AG09319 (cell line): ENCODE measurements at regions not wholly inside any gene's neighbourhood (a gene's known extent, or its start where the extent isn't known, plus 50 kb on each side); places are given as distances from the start of the nearest gene placed in this dataset.
A peak's percentile ranks its signal among the peaks of the same experiment; 100 is the strongest.

ENCODE experiments used
- DNase-seq: peaks from one replicate; pipeline ENCODE4 v3.0.0-alpha.2; 2010; ENCODE audit warnings: low read depth; ENCODE audit errors: extremely low read depth
- TF ChIP-seq, protein P1 (sequence below): IDR thresholded peaks from 2 replicates; pipeline ENCODE4 v1.5.1; 2011; ENCODE audit warnings: low read depth, mild to moderate bottlenecking, inconsistent platforms, low read length, moderate library complexity

DNA sequence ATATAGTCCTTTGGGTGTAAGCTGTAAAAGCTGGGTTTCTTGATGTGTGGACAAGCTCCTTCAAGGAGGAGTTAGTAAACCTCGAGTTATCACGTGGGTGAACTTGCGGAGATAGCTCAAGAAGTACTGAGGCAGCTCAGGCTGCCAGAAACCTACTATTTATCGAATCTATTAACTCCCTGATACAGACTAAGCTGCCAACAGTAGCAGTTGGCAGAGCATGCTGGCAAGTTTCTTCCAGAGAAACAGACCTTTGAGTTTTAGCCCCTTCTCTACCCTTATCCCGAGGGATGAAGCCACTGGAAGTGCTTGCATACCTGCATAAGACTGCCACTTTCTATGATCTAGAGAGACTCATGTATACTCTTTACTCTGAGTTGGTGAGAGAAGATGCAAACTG lies 624.5 kb upstream of the USP24 start:
- TF ChIP-seq, protein P1, sequence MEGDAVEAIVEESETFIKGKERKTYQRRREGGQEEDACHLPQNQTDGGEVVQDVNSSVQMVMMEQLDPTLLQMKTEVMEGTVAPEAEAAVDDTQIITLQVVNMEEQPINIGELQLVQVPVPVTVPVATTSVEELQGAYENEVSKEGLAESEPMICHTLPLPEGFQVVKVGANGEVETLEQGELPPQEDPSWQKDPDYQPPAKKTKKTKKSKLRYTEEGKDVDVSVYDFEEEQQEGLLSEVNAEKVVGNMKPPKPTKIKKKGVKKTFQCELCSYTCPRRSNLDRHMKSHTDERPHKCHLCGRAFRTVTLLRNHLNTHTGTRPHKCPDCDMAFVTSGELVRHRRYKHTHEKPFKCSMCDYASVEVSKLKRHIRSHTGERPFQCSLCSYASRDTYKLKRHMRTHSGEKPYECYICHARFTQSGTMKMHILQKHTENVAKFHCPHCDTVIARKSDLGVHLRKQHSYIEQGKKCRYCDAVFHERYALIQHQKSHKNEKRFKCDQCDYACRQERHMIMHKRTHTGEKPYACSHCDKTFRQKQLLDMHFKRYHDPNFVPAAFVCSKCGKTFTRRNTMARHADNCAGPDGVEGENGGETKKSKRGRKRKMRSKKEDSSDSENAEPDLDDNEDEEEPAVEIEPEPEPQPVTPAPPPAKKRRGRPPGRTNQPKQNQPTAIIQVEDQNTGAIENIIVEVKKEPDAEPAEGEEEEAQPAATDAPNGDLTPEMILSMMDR: no peak
- no peak for DNase-seq

DNA sequence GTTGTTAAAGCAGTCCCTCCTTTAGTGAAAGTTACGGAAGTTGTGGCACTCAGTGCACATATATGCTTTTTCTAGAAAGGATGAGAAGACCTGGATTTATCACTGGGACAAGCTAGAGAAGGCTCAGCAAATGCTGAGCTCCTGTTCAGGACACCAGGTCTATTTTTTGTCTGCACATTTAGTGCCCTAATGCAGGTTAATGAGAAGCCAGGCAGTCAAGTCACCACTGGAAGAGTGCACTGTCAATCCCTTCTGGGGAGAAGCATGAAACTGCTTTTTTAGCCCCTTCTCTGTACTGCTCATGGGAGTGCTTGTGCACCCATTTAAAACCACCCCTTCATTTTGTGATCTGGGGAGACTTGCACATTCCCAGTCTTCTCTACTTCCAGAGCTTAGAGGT lies 624.1 kb upstream of the USP24 start:
- TF ChIP-seq, protein P1: no peak
- no peak for DNase-seq

DNA sequence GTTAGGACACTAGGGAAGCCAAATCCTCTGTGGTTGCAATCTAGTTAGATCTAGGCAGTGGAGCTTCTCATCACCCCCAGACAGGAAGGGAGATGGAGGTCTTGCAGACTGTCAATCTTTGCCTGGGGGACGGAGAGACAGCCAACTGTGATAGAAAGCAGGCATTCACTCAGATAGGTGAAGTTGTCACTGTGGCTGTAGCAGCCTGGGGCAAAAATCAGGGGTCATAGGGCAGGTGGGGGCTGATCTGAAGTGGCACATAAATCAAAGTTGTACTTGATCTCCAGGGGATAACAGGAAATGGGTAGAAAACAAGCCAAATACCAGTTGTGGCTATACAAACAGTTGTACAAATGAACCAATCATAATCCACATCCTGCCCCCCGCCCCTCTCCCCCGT lies 620.9 kb upstream of the USP24 start:
- TF ChIP-seq, protein P1: no peak
- no peak for DNase-seq

DNA sequence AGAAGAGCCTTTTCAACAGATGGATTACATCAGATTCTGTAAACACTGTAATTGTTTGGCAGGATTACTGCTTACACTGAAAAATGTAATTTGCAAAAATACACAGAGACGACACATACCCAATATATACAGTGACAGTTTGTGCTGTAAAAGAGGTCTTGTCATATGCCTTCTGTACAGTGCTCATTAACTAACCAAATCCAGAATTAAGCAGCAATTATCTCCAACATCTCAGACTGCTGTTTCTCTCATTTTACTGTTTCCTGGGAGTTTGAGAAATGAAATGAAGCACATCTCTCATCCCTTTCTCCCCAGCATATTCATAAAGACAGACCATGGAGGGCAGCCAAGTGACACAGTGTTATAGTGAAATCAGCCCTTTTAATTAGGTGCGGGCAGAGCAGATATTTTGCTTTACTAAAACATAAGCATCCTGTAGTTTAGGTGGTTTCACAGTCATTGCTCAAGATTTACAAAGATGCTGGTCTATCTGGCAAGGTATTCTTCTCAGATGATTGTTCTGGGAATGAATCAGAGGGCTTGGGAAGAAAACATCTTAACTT lies 618.4 kb upstream of the USP24 start:
- peak; percentile 97 for DNase-seq
- TF ChIP-seq, protein P1: no peak

DNA sequence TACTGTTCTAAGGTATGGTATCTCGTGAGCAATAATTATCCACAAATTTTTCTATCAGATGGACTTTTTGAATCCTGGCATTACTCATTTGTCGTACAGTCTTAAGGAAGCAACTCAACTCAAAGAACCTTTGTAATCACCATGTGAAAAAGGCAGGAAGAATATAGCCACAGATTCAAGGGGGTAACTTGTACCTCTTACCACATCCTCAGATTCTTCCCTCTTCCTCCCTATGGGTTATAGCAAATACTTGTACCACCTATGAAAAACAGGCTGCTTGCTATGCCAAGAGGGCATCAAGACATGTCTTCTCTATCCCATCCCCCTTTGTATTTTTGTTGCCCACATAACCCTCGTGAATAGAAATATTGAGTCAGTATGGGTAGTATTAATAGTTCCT lies 616.6 kb upstream of the USP24 start:
- DNase-seq: no peak
- TF ChIP-seq, protein P1: no peak

DNA sequence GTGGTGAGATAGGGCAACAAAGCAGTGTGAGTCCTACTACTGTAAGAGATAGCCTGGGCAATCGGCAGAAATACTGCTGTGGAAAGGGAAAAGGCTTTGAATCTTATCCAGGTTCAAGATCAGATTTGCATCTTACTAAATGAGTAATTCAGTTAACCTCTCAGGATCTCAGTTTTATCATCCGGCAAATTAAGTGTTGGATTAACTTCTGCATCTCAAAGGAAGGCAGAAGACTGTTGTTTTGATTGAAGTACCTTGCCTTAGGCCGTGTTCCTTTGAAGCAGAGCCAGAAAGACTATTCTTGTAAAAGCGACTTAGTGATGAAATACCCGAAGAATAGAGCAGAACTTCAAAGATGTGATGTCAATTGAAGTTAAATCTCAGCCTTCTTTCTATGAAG lies 612.9 kb upstream of the USP24 start:
- TF ChIP-seq, protein P1: no peak
- no peak for DNase-seq

DNA sequence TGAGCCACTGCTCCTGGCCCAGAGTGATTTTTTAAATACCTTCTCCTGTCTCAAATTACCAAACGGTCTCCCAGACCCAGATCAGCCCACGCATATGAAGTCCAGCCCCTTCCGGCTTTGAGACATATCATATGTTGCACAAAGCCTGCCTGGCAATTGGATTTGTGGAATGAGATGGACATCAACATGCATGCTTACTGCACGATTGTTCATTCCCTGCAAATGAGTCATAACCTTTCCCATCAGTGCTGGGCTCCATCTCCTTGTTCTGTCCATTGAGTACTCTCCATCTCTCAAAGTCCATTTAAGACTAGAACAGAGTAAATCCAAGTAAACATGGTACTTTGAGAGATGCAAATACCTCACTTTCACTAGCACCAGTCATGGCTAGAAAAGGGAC lies 612.2 kb upstream of the USP24 start:
- DNase-seq: peak; percentile 97
- TF ChIP-seq, protein P1: no peak
